Inflammatory macrophage treated with lipopolysaccharide for 4 hours (primary cell): ENCODE measurements at regions not wholly inside any gene's neighbourhood (a gene's known extent, or its start where the extent isn't known, plus 50 kb on each side); places are given as distances from the start of the nearest gene placed in this dataset.
"Not testable (repeated sequence)": the region's sequence is repeated elsewhere in the genome, so short reads cannot be mapped to it uniquely, and the experiment has no call there.

Experiments
- DNase-seq: peaks from one replicate; pipeline ENCODE4 v3.0.0-alpha.2; 2020

- DNase-seq = no peak
Observed at GRCh38 chr20:29763821-29764511, 1493.5 kb upstream of the DEFB115 start.

GRCh38 chr20:29764922-29765610 lies 1492.4 kb upstream of the DEFB115 start:
- not testable (repeated sequence) for DNase-seq

- DNase-seq = not testable (repeated sequence)
Observed at GRCh38 chr20:29778033-29778432, 1479.4 kb upstream of the DEFB115 start.

- not testable (repeated sequence) for DNase-seq
Observed at GRCh38 chr20:29781217-29781616, 1476.2 kb upstream of the DEFB115 start.

- not testable (repeated sequence) for DNase-seq
Observed at GRCh38 chr20:29781891-29782290, 1475.6 kb upstream of the DEFB115 start.

GRCh38 chr20:29787456-29787855 lies 1470.0 kb upstream of the DEFB115 start:
- DNase-seq = not testable (repeated sequence)

GRCh38 chr20:29790510-29790909 lies 1467.0 kb upstream of the DEFB115 start:
- DNase-seq = no peak

GRCh38 chr20:29831508-29831907 lies 1426.0 kb upstream of the DEFB115 start:
- DNase-seq = not testable (repeated sequence)

GRCh38 chr20:29868014-29868413 lies 1389.5 kb upstream of the DEFB115 start:
- not testable (repeated sequence) for DNase-seq

GRCh38 chr20:29868688-29869087 lies 1388.8 kb upstream of the DEFB115 start:
- not testable (repeated sequence) for DNase-seq

GRCh38 chr20:29871816-29872215 lies 1385.6 kb upstream of the DEFB115 start:
- not testable (repeated sequence) for DNase-seq

- peak; percentile 19 for DNase-seq
Observed at GRCh38 chr20:29873946-29874345, 1383.5 kb upstream of the DEFB115 start.

GRCh38 chr20:29874476-29875202 lies 1382.8 kb upstream of the DEFB115 start:
- DNase-seq = no peak

GRCh38 chr20:29875321-29876083 lies 1382.0 kb upstream of the DEFB115 start:
- DNase-seq = not testable (repeated sequence)

GRCh38 chr20:29876084-29876910 lies 1381.2 kb upstream of the DEFB115 start:
- not testable (repeated sequence) for DNase-seq

- DNase-seq = no peak
Observed at GRCh38 chr20:29876911-29877285, 1380.6 kb upstream of the DEFB115 start.

GRCh38 chr20:29877411-29878280 lies 1379.8 kb upstream of the DEFB115 start:
- not testable (repeated sequence) for DNase-seq

GRCh38 chr20:29878281-29878741 lies 1379.2 kb upstream of the DEFB115 start:
- DNase-seq = no peak

- DNase-seq = no peak
Observed at GRCh38 chr20:29878777-29879442, 1378.6 kb upstream of the DEFB115 start.

GRCh38 chr20:29881107-29881506 lies 1376.4 kb upstream of the DEFB115 start:
- not testable (repeated sequence) for DNase-seq
